OCI-LY7 (cell line): ENCODE measurements at regions not wholly inside any gene's neighbourhood (a gene's known extent, or its start where the extent isn't known, plus 50 kb on each side); places are given as distances from the start of the nearest gene placed in this dataset.

Experiments used
- CTCF ChIP-seq: fragments of 200-600 bp; sonication (generic); conservative IDR thresholded peaks from 2 replicates; pipeline ENCODE4 v1.5.1; 2014; ENCODE audit warnings: mild to moderate bottlenecking, antibody characterized with exemption, low read length, moderate library complexity, mixed read lengths
- EZH2phosphoT487 ChIP-seq: fragments of 200-600 bp; sonication (generic); IDR thresholded peaks from 2 replicates; pipeline ENCODE4 v1.6.1; 2018; ENCODE audit warnings: low read depth, borderline replicate concordance, mild to moderate bottlenecking, mixed run types, antibody characterized with exemption, low read length, moderate library complexity, mixed read lengths

- TF ChIP-seq CTCF (no peak), EZH2phosphoT487 (no peak)
Observed at GRCh38 chr12:28883406-28883997, 265.6 kb upstream of the FAR2 start.
